Nucleus accumbens (tissue), 56 donors: ENCODE measurements at regions not wholly inside any gene's neighbourhood (a gene's known extent, or its start where the extent isn't known, plus 50 kb on each side); places are given as distances from the start of the nearest gene placed in this dataset.

ENCODE experiments used
- DNase-seq, 56 donors: peaks; one replicate each; lab custom pipeline; 2025; lab: John Stamatoyannopoulos, UW

GRCh38 chr7:84264396-84264795 lies 69.8 kb upstream of the SEMA3A start:
- no peak for DNase-seq

- no peak for DNase-seq
Measured at GRCh38 chr7:84263106-84263505, 68.5 kb upstream of the SEMA3A start.

GRCh38 chr7:84261509-84261908 lies 66.9 kb upstream of the SEMA3A start:
- DNase-seq, result no peak

GRCh38 chr7:84258628-84259027 lies 64.0 kb upstream of the SEMA3A start:
- no peak for DNase-seq

- no peak for DNase-seq
Measured at GRCh38 chr7:84256571-84256971, 62.0 kb upstream of the SEMA3A start.

- DNase-seq, result no peak
Measured at GRCh38 chr7:84251277-84251781, 56.7 kb upstream of the SEMA3A start.

- DNase-seq, result no peak
Measured at GRCh38 chr7:84250452-84250851, 55.9 kb upstream of the SEMA3A start.

GRCh38 chr7:84249656-84250055 lies 55.1 kb upstream of the SEMA3A start:
- DNase-seq, result no peak

GRCh38 chr7:84248843-84249242 lies 54.3 kb upstream of the SEMA3A start:
- no peak for DNase-seq

GRCh38 chr7:84248267-84248666 lies 53.7 kb upstream of the SEMA3A start:
- no peak for DNase-seq

- no peak for DNase-seq
Measured at GRCh38 chr7:84247591-84247990, 53.0 kb upstream of the SEMA3A start.

- no peak for DNase-seq
Measured at GRCh38 chr7:84245835-84246234, 51.2 kb upstream of the SEMA3A start.
